ENCODE measurements at regions not wholly inside any gene's neighbourhood (a gene's known extent, or its start where the extent isn't known, plus 50 kb on each side); places are given as distances from the start of the nearest gene placed in this dataset.

- ChIA-PET POLR2A (no interaction called here), CTCF (no interaction called here)
- Histone ChIP-seq H3K4me3 (ENCODE audit: low read depth, low read length) (no peak overlapping the region), H3K36me3 (ENCODE audit: control insufficient read depth in 2 of 2, insufficient read depth in 1 of 2, low read length in 2 of 2) (no peaks in the 10 kb centered on the region), H3K27ac (ENCODE audit: extremely low read depth, low read depth, low read length) (no peak overlapping the region), H3K9me3 (ENCODE audit: control insufficient read depth, insufficient read depth, low read depth, low read length) (no peaks in the 10 kb centered on the region), H3K4me1 (ENCODE audit: control insufficient read depth, insufficient read depth, low read length) (0 out of 2 replicates have a peak, but pooled peaks cover 3% of the 10 kb centered on the region)
- TF ChIP-seq KLF10 (tag by site-specific recombination; IDR thresholded peaks at IDR 0.05) (no peak), INSM2 (tag by site-specific recombination; IDR thresholded peaks at IDR 0.05) (no peak), SALL2 (tag by site-specific recombination; IDR thresholded peaks at IDR 0.05; ENCODE audit: borderline replicate concordance) (no peak), ZNF677 (tag by site-specific recombination; IDR thresholded peaks at IDR 0.05) (no peak), ZNF184 (tag by site-specific recombination; IDR thresholded peaks at IDR 0.05) (no peak), ZNF654 (tag by site-specific recombination; IDR thresholded peaks at IDR 0.05; ENCODE audit: low read depth) (no peak), ZBTB20 (tag by site-specific recombination; IDR thresholded peaks at IDR 0.05) (no peak), ZNF596 (tag by site-specific recombination; IDR thresholded peaks at IDR 0.05) (no peak), ZSCAN23 (tag by site-specific recombination; IDR thresholded peaks at IDR 0.05) (no peak), ZXDB (tag by site-specific recombination; IDR thresholded peaks at IDR 0.05) (no peak), ZNF792 (tag by site-specific recombination; IDR thresholded peaks at IDR 0.05) (no peak), ZNF791 (tag by site-specific recombination; IDR thresholded peaks at IDR 0.05) (no peak), ZNF366 (tag by site-specific recombination; conservative IDR thresholded peaks at IDR 0.05) (no peak), ZNF549 (tag by site-specific recombination; IDR thresholded peaks at IDR 0.05) (no peak), PATZ1 (tag by site-specific recombination; IDR thresholded peaks at IDR 0.05) (no peak), ZNF518A (tag by site-specific recombination; conservative IDR thresholded peaks at IDR 0.05; ENCODE audit: low read depth) (no peak), KLF16 (tag by site-specific recombination; IDR thresholded peaks at IDR 0.05) (no peak), YY1 (tag by site-specific recombination; IDR thresholded peaks at IDR 0.05) (no peak), PRDM2 (tag by site-specific recombination; IDR thresholded peaks at IDR 0.05; ENCODE audit: borderline replicate concordance) (no peak), ZNF138 (tag by site-specific recombination; IDR thresholded peaks at IDR 0.05; ENCODE audit: borderline replicate concordance) (no peak)
These were observed 58.3 kb upstream of the MED4 start for GRCh38 chr13:48153186-48153585.

Data from HEK293 (cell line).